DND-41 (cell line): ENCODE measurements at regions not wholly inside any gene's neighbourhood (a gene's known extent, or its start where the extent isn't known, plus 50 kb on each side); places are given as distances from the start of the nearest gene placed in this dataset.

Experiments used
- EZH2 ChIP-seq: IDR thresholded peaks from 3 replicates; pipeline ENCODE4 v1.6.1; 2012; ENCODE audit warnings: borderline replicate concordance, low read depth, mild to moderate bottlenecking, moderate library complexity, low read length, inconsistent platforms; ENCODE audit not compliant: severe bottlenecking
- TF ChIP-seq, protein P1 (sequence below): IDR thresholded peaks from 2 replicates; pipeline ENCODE4 v1.5.1; 2012; ENCODE audit warnings: borderline replicate concordance, low read length, moderate library complexity, mild to moderate bottlenecking; ENCODE audit not compliant: poor library complexity, severe bottlenecking; ENCODE audit errors: extremely low read depth

DNA sequence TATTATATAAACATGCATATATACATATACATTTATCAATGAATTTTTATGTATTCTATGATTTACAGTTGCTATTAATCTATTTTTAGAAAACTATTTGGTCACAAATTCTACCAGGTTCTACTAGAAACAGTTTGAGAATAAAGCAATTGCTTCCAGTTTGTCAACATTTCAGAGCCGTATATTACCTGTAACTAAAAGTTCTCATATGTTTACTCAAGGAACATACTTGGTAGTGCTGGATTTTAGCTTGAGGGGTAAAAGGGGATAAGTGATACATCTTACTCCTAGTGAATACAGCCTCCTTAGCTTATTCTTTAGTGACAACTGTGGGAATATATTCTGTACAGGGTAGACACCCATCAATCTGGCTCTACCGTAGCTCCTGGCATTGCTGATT, 1590.5 kb upstream of the LRRTM3 start:
- TF ChIP-seq, protein P1, sequence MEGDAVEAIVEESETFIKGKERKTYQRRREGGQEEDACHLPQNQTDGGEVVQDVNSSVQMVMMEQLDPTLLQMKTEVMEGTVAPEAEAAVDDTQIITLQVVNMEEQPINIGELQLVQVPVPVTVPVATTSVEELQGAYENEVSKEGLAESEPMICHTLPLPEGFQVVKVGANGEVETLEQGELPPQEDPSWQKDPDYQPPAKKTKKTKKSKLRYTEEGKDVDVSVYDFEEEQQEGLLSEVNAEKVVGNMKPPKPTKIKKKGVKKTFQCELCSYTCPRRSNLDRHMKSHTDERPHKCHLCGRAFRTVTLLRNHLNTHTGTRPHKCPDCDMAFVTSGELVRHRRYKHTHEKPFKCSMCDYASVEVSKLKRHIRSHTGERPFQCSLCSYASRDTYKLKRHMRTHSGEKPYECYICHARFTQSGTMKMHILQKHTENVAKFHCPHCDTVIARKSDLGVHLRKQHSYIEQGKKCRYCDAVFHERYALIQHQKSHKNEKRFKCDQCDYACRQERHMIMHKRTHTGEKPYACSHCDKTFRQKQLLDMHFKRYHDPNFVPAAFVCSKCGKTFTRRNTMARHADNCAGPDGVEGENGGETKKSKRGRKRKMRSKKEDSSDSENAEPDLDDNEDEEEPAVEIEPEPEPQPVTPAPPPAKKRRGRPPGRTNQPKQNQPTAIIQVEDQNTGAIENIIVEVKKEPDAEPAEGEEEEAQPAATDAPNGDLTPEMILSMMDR: no peak
- TF ChIP-seq EZH2: no peak
